Activated naive CD4-positive, alpha-beta T cell treated with anti-CD3 and anti-CD28 coated beads, Interleukin-2, amount 50 U/mL, for 72 hours (primary cell): ENCODE measurements at regions not wholly inside any gene's neighbourhood (a gene's known extent, or its start where the extent isn't known, plus 50 kb on each side); places are given as distances from the start of the nearest gene placed in this dataset.

ENCODE experiments used
- ATAC-seq, 2 donors: fragments of 150-1000 bp; cut with Tn5 transposase; 2 replicates each; pipeline ENCODE4 v1.10.0; 2021; ENCODE audit warnings: mild to moderate bottlenecking in 2 of 2, moderate library complexity in 2 of 2
- DNase-seq, 2 donors: peaks; one replicate each; pipeline ENCODE4 v3.0.0; 2021 to 2022; ENCODE audit warnings: low spot score in 2 of 2
- H3K27ac Mint-ChIP-seq, 2 donors: one replicate each; pipeline ENCODE4 v1.8.0; 2022; ENCODE audit warnings: mild to moderate bottlenecking in 2 of 2, mixed read lengths in 2 of 2
- H3K36me3 Mint-ChIP-seq, 2 donors: one replicate each; pipeline ENCODE4 v1.8.0; 2022; ENCODE audit warnings: mixed read lengths in 2 of 2
- H3K9me3 Mint-ChIP-seq, 2 donors: one replicate each; pipeline ENCODE4 v1.8.0; 2022; ENCODE audit warnings: mixed read lengths in 2 of 2

DNA sequence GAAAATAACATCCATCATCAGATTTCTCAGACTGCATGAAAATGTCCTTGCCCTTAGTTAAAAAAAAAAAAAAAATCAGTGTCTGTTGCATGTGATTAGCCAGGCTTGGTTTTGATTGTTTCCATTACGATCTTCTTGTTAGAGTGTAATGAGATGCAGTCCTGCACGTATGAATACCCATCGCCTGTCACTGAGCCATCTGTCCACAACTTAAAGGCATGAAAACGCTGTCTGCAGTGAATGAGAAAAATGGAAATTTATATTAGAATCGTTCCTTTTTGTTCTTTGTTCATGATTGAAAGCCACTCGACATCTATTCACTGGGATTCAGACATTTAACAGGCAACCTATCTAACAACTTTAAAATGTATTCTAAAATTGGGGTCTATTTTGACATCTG lies 521.7 kb upstream of the SPHKAP start:
- H3K27ac Mint-ChIP-seq, result no peak overlapping the region
- DNase-seq (no peak), ATAC-seq (no peak)
- H3K9me3 Mint-ChIP-seq, result peaks cover 14 to 22% of the 10 kb centered on the region in 2 donors
- no peaks in the 10 kb centered on the region for H3K36me3 Mint-ChIP-seq

DNA sequence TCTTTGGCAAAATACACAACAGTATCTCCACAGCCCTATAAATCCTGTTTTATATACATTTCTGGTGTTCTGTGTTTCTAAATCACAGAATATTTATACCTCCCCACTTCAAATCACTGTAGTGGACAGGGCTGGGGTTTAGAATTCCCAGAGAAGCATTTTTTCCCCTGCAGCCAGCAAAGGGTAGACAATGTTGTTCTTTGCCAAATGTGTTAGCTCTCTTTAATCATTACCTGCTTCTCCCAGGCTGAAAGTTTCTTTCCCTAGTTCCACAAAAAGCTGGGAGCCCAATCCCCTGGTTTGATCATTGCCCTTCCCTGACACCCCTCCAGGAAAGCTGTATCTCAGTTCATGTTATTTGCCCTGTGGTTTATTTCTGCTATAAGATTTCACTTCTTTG lies 520.0 kb upstream of the SPHKAP start:
- DNase-seq (no peak), ATAC-seq (no peak)
- H3K27ac Mint-ChIP-seq, result no peak overlapping the region
- peaks cover 8 to 21% of the 10 kb centered on the region in 2 donors for H3K9me3 Mint-ChIP-seq
- no peaks in the 10 kb centered on the region for H3K36me3 Mint-ChIP-seq

DNA sequence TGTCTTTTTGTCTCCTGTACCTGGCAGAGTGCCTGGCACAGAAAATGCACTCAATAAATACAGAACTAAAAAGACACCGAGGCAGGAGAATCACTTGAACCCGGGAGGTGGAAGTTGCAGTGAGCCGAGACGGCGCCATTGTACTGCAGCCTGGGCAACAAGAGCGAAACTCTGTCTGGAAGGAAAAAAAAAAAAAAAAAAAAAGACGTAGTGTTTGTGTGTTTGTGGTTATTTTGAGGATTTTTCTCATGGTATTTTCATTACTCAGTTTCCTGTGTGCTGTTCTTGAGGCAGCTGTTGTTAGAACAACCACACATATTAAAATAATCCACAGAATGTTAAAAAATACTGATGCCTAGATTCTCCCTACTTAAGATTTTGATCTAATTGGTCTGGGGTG lies 519.2 kb upstream of the SPHKAP start:
- DNase-seq (no peak), ATAC-seq (no peak)
- H3K9me3 Mint-ChIP-seq, result peaks cover 10 to 19% of the 10 kb centered on the region in 2 donors
- H3K27ac Mint-ChIP-seq, result no peak overlapping the region
- H3K36me3 Mint-ChIP-seq, result no peaks in the 10 kb centered on the region

DNA sequence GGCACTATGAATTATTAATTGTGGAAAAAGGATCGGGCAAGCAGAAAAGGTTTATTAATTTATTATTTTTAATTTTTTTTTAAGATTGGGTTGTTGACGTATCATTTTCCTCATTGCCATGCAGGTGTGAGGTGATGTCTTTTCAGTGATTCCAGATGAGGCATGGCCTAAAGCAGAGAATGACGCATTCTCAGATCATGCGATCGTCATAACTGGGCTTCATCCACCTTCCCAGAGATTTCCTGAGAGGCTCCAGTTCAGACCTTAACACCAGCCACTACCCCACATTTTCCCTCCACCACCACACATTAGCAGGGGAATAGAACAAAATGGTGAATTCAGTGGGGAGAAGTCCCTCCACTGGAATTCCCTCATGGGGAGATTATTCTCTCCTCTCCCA lies 518.4 kb upstream of the SPHKAP start:
- Mint-ChIP-seq H3K9me3 (peaks cover 6 to 14% of the 10 kb centered on the region in 2 donors), H3K27ac (no peak overlapping the region), H3K36me3 (no peaks in the 10 kb centered on the region)
- no peak for DNase-seq
- no peak for ATAC-seq

DNA sequence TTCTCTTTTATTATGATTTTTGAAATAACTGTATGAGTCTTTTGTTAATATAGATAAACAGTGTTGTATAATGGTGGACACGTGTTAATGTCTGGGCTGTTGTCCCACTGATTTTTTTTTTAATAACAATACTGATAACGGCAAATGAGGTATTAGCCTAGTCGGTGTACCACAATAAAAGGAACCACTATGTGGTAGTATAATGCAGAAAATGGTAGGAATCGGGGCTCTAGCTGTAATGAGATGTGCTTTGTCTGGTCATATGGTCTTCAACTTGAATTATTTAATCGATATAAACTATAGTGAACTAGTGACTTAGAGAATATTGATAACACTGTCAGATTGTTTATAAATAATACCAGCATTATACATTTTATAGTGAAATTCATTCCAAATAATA lies 517.9 kb upstream of the SPHKAP start:
- peaks cover 7 to 14% of the 10 kb centered on the region in 2 donors for H3K9me3 Mint-ChIP-seq
- DNase-seq (no peak), ATAC-seq (no peak)
- H3K27ac Mint-ChIP-seq, result no peak overlapping the region
- H3K36me3 Mint-ChIP-seq, result no peaks in the 10 kb centered on the region

DNA sequence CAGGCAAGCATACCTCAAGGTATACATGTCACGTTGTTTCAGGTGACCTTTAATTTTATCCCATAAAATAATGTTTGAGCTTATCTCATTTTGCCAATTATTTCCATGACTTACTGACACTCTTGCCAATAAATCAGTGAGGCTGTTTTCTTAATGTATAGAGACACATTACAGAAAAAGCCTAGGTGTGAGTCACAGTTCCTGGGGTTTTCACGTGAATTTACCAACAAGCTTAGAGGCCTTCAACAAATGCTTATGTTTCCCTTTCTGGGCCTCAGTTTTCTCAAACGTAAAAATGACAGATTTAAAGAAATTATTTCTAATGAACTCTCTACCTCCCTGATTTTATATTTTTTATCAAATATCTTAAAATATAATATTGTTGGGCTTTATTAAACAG lies 517.5 kb upstream of the SPHKAP start:
- no peak overlapping the region for H3K27ac Mint-ChIP-seq
- H3K9me3 Mint-ChIP-seq, result peaks cover 9 to 14% of the 10 kb centered on the region in 2 donors
- no peaks in the 10 kb centered on the region for H3K36me3 Mint-ChIP-seq
- no peak for ATAC-seq
- no peak for DNase-seq

DNA sequence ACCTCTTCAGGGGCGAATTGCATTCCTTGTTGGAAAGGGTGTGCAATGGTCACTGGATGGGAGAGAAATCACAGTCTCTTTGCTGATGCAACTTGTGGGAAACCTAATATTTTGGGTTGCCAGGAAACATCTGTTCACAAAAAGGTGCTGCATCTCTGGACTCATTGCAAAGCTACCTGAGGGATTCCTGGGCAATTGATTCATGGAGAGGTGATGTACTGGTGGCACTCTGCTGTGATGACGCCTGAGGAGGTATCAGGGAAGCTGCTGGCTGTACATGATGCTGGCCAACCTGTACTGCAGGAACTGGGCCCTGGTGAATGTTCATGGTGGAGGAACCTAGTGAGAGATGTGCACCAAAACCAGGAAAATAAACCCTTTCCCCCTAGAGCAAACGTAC lies 516.0 kb upstream of the SPHKAP start:
- ATAC-seq (no peak), DNase-seq (no peak)
- peaks cover 9 to 15% of the 10 kb centered on the region in 2 donors for H3K9me3 Mint-ChIP-seq
- H3K27ac Mint-ChIP-seq, result no peak overlapping the region
- no peaks in the 10 kb centered on the region for H3K36me3 Mint-ChIP-seq

DNA sequence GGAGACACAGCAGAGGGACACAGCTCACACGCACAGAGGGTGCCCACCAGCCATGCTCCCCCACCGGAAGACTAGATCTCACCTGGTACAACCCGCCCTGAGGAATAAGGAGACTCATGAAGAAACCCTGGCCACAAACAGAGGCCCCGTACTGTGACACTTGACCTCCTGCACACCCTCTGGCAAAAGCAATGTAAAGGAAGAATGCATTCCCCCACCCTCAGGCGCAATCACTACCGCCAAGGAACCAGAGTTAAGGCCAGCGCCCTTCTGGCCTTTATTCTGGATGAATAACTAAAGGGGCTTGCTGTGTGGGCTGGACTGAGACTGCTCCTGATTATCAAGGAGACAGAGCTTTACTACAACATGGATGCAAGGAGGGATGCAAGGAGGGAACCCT lies 509.2 kb upstream of the SPHKAP start:
- Mint-ChIP-seq H3K9me3 (peaks cover 19 to 22% of the 10 kb centered on the region in 2 donors), H3K36me3 (no peaks in the 10 kb centered on the region), H3K27ac (no peak overlapping the region)
- DNase-seq, result no peak
- ATAC-seq, result no peak

DNA sequence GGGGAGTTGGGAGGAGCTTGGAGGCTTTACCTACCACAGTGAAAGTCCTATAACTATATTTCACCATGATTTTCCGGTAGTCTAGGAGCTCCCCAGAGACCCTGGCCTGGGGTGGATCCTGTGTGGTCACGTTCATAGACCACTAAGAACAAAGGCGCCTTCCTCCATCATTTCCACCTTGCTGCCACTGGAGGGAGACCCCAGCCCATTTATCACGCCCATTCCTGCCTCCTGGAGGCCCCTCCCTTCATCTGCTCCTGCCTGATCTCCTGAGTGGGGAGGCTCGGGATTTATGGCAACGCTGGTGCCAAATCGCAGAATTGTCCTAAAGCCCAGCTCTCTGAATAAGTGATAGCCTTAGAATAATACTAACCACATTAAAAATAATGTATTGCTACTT lies 507.6 kb upstream of the SPHKAP start:
- ATAC-seq (no peak), DNase-seq (no peak)
- no peak overlapping the region for H3K27ac Mint-ChIP-seq

DNA sequence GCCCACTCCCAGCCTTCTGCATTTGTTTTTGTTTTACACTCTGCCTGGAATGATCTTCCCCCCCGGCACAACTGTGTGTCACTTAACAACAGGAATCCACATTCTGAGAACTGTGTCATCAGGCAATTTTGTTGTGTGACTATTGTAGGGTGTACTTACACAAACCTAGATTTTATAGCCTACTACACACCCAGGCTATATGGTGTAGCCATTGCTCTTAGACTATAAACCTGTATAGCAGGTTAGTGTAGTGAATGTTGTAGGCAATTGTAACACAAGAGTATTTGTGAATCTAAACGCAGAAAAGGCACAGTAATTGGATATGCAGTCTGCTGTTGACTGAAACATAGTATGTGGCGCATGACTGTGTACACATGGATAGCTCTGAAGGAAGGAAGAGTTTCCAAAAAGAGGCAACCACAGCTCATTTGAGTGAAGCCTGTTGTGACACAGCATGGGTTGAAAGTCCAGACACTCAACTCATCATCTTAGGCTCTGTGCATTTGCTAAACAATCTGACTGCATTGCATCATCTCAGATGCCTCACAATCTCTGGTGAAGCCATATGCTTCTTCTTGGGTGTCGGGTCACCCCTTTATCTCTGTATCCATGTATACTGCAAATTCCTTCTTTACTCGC lies 506.6 kb upstream of the SPHKAP start:
- no peaks in the 10 kb centered on the region for H3K36me3 Mint-ChIP-seq
- H3K9me3 Mint-ChIP-seq, result peaks cover 17 to 24% of the 10 kb centered on the region in 2 donors
- DNase-seq, result no peak
- no peak overlapping the region for H3K27ac Mint-ChIP-seq
- ATAC-seq, result no peak

More for the DNA sequence above, 507.6 kb upstream of the SPHKAP start:
- Mint-ChIP-seq H3K9me3 (peaks cover 18 to 28% of the 10 kb centered on the region in 2 donors), H3K36me3 (no peaks in the 10 kb centered on the region)

DNA sequence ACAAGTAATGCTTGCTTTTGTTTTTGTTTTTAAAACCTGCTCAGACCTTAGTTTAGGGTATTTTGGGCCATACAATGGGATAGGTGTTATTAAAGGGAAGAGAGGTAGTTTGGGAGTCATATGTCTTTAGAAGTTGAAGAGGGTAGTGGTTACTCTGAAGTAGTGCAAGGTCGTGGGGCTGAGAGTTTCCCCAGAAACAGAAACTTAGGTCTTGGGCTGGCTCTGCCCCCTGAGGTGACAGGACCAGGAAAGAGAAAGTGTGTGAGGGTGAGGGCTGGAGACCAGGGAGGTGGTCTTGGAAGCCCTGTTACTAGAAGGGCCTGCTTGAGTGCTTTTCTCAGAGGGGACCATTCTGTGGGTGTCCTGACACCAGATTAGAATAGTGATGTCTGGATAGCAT lies 500.5 kb upstream of the SPHKAP start:
- Mint-ChIP-seq H3K27ac (no peak overlapping the region), H3K36me3 (no peaks in the 10 kb centered on the region), H3K9me3 (peaks cover 7 to 14% of the 10 kb centered on the region in 2 donors)
- ATAC-seq, result no peak
- DNase-seq, result no peak

DNA sequence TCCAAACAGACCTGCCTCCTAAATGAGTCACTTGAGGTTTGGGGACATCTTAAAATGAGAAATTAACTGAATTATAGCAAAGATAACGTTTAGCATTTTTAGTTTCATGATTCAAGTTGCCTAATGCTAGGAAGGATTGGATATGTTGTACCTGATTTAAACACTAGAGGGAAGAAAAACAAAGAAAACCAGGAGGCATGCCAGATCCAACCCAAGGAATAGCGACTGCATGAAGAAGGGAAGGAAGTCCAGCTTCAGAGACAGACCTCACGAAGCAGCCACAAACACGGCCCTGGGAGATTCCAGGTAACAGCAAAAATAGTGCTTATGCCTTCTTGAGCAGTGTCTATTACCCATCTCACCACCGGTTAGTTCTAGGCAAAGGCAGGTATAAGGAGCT lies 499.9 kb upstream of the SPHKAP start:
- no peaks in the 10 kb centered on the region for H3K36me3 Mint-ChIP-seq
- no peak for DNase-seq
- peaks cover 7 to 14% of the 10 kb centered on the region in 2 donors for H3K9me3 Mint-ChIP-seq
- ATAC-seq, result no peak
- no peak overlapping the region for H3K27ac Mint-ChIP-seq

DNA sequence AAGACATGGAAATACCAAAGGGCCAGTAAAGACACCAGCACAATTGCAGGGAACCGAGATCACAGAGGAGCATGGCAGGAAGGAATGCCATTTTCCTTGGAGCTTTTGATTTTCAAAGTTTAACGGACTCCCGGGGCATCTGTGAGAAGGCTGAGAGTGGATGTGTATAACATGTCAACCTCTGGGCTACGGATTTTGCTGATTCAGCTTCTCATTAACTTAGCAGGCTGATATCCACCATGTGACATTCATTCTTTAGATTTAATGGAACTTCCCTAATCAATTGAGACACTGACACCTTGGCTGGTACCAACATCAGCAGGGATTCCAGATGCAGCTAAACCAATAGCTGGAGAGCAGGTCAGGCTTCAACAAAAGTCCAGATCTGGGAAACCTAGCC lies 496.6 kb upstream of the SPHKAP start:
- no peak for ATAC-seq

DNA sequence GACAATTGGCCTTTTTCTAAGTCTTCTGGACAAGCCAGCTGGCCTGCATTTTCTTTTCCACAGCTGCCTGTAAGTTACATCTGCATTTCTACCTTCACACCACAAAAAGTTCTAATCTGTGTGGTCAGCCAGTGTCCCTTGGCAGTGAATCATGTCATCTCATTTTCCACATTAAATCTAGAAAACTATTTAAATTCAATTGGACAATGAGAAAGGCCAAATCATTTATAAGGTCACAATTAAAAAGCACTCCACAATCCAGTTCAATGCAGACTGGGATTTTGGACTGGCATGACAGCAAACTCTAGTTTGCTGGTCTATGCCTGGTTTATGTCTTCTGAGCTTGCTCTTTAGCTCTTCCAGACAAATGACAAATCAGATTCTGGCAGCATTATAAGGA lies 494.2 kb upstream of the SPHKAP start:
- H3K27ac Mint-ChIP-seq, result no peak overlapping the region
- no peak for ATAC-seq
- H3K9me3 Mint-ChIP-seq, result peaks cover 11 to 15% of the 10 kb centered on the region in 2 donors
- no peak for DNase-seq
- H3K36me3 Mint-ChIP-seq, result no peaks in the 10 kb centered on the region

More for the DNA sequence above, 496.6 kb upstream of the SPHKAP start:
- no peak for DNase-seq
- no peaks in the 10 kb centered on the region for H3K36me3 Mint-ChIP-seq
- peaks cover 7 to 11% of the 10 kb centered on the region in 2 donors for H3K9me3 Mint-ChIP-seq
- H3K27ac Mint-ChIP-seq, result no peak overlapping the region

DNA sequence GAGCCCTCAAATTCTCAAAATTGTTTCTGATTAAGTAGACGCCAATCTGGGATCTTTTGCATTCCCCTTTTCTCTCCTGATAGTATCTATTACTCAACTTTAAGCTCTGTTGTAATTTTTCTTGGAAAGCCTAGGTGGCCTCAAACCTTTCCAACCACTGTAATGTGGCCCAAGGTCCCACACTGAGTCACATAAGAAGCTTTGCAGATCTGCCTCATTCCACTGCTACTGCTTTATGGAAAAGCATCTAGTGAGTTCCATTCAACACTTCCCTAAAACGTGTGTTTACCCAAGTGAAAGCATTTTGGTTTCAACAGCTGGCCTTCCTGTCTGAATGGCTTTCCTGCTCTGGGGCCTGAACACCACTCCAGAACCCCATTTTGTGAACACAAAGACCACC lies 493.6 kb upstream of the SPHKAP start:
- no peaks in the 10 kb centered on the region for H3K36me3 Mint-ChIP-seq
- H3K27ac Mint-ChIP-seq, result no peak overlapping the region
- ATAC-seq (no peak), DNase-seq (no peak)
- H3K9me3 Mint-ChIP-seq, result peaks cover 11 to 15% of the 10 kb centered on the region in 2 donors

DNA sequence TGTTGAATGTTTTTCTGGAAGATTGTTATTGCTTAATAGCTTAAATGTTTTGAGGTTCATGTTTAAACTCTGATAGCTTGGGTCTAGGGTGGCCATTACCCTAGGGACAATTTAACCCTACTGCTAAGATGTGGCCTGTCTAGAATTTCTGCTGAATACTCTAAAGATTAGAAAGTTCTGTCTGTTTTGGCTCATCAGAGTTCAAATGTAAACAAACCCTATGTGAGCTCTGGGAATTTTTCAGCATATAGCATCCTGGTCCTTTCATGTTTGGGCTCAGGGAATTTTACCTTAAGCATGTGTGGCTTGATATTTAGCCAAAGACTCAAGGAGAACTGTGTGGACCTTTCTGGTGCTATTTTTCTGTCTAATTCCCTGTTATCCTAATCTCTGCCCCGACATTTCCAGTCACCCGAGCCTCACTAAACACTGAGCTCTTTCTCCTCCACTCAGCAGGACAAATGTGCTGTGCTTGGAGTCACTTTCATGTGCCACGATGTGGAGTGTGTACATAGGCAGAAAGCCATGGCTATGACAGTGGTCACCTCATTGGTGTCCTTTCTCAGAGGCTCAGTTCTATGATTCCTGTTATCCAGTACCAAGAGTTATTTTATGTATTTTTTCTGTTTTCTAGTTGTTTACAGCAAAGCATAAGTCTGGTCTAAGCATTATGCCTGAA lies 492.5 kb upstream of the SPHKAP start:
- Mint-ChIP-seq H3K9me3 (peaks cover 11 to 15% of the 10 kb centered on the region in 2 donors), H3K36me3 (no peaks in the 10 kb centered on the region), H3K27ac (no peak overlapping the region)
- DNase-seq, result no peak
- no peak for ATAC-seq

DNA sequence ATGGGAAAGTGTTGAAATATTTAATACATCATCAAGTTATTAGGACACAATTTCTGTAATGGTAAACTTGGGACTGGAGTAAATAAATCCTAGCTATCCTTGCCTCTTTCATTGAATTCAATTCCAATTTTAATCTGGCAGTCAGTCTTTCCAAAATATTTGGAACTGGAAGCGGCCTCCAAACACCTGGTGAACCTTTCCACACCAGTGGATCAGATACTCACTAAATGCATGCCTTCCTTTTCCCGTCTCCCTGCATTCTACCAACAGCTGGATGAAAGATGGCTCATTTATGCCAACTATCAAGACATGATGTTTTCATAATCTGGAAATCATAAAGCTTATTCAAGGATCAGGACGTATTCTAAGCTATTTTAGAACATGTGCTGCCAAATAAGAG lies 488.2 kb upstream of the SPHKAP start:
- Mint-ChIP-seq H3K36me3 (no peaks in the 10 kb centered on the region), H3K27ac (no peak overlapping the region), H3K9me3 (peaks cover 7 to 16% of the 10 kb centered on the region in 2 donors)
- ATAC-seq (no peak), DNase-seq (no peak)

DNA sequence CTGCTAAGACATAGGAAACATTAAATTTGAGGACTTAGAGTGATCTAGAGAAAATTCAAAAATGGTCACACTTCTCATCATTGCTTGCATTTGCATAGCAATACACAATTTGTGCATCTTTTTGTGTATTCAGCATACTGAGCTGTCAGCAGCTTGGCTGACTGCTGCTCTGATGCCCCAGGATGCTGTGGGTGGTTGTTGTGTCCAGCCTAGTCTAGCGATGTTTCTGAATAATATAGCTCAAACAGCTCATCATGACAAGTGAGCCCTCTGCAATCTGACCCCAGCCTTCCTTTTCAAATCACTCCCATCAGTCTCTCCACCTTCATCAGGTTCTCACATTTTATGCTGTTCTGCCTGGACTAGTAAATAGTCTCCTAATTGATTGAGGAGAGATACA lies 483.7 kb upstream of the SPHKAP start:
- no peak for DNase-seq
- ATAC-seq, result no peak
- peaks cover 7 to 9% of the 10 kb centered on the region in 2 donors for H3K9me3 Mint-ChIP-seq
- no peak overlapping the region for H3K27ac Mint-ChIP-seq
- H3K36me3 Mint-ChIP-seq, result no peaks in the 10 kb centered on the region
